ENCODE measurements at regions not wholly inside any gene's neighbourhood (a gene's known extent, or its start where the extent isn't known, plus 50 kb on each side); places are given as distances from the start of the nearest gene placed in this dataset.

GRCh38 chr7:89401099-89401498 lies 605.6 kb upstream of the TEX47 start:
- TF ChIP-seq CTCF (IDR thresholded peaks at IDR 0.05; ENCODE audit: unreplicated experiment in 3 of 3) = no peak
- no peaks in the 10 kb centered on the region for H3K27me3 Mint-ChIP-seq (ENCODE audit: low read depth)
- H3K9me3 Mint-ChIP-seq = peaks cover 4% of the 10 kb centered on the region
- peak overlapping the region in 2 of 3 experiments; percentile 14 to 24 for H3K27ac Mint-ChIP-seq
- peaks cover 12% of the 10 kb centered on the region for H3K4me1 Mint-ChIP-seq
- H3K4me3 Mint-ChIP-seq = no peak overlapping the region
- H3K36me3 Mint-ChIP-seq (ENCODE audit: low read depth) = no peaks in the 10 kb centered on the region

- Mint-ChIP-seq H3K27me3 (ENCODE audit: low read depth) (no peaks in the 10 kb centered on the region), H3K4me3 (no peak overlapping the region), H3K27ac (peak overlapping the region; percentile 24 to 77 (median 39)), H3K36me3 (ENCODE audit: low read depth) (no peaks in the 10 kb centered on the region), H3K4me1 (peaks cover 12% of the 10 kb centered on the region), H3K9me3 (peaks cover 4% of the 10 kb centered on the region)
- no peak for TF ChIP-seq CTCF (IDR thresholded peaks at IDR 0.05; ENCODE audit: unreplicated experiment in 3 of 3)
Observed at GRCh38 chr7:89401690-89402089, 606.2 kb upstream of the TEX47 start.

- Mint-ChIP-seq H3K9me3 (peaks cover 3% of the 10 kb centered on the region), H3K27me3 (ENCODE audit: low read depth) (no peaks in the 10 kb centered on the region), H3K4me1 (no peaks in the 10 kb centered on the region), H3K36me3 (ENCODE audit: low read depth) (no peaks in the 10 kb centered on the region), H3K4me3 (no peak overlapping the region), H3K27ac (no peak overlapping the region)
- TF ChIP-seq CTCF (IDR thresholded peaks at IDR 0.05; ENCODE audit: unreplicated experiment in 3 of 3) = no peak
Observed at GRCh38 chr7:89451911-89452310, 656.4 kb upstream of the TEX47 start.

GRCh38 chr7:89456556-89456955 lies 661.0 kb upstream of the TEX47 start:
- TF ChIP-seq CTCF (IDR thresholded peaks at IDR 0.05; ENCODE audit: unreplicated experiment in 3 of 3) = no peak
- Mint-ChIP-seq H3K4me3 (no peak overlapping the region), H3K4me1 (no peaks in the 10 kb centered on the region), H3K27me3 (ENCODE audit: low read depth) (no peaks in the 10 kb centered on the region), H3K36me3 (ENCODE audit: low read depth) (no peaks in the 10 kb centered on the region), H3K9me3 (peaks cover 6% of the 10 kb centered on the region), H3K27ac (no peak overlapping the region)

- no peak for TF ChIP-seq CTCF (IDR thresholded peaks at IDR 0.05; ENCODE audit: unreplicated experiment in 3 of 3)
- no peaks in the 10 kb centered on the region for H3K36me3 Mint-ChIP-seq (ENCODE audit: low read depth)
- H3K4me1 Mint-ChIP-seq = no peaks in the 10 kb centered on the region
- no peak overlapping the region for H3K4me3 Mint-ChIP-seq
- no peaks in the 10 kb centered on the region for H3K27me3 Mint-ChIP-seq (ENCODE audit: low read depth)
- peaks cover 6% of the 10 kb centered on the region for H3K9me3 Mint-ChIP-seq
- H3K27ac Mint-ChIP-seq = no peak overlapping the region
Observed at GRCh38 chr7:89458114-89458513, 662.6 kb upstream of the TEX47 start.

GRCh38 chr7:89474456-89474855 lies 678.9 kb upstream of the TEX47 start:
- H3K27ac Mint-ChIP-seq = no peak overlapping the region
- H3K27me3 Mint-ChIP-seq (ENCODE audit: low read depth) = no peaks in the 10 kb centered on the region
- H3K36me3 Mint-ChIP-seq (ENCODE audit: low read depth) = no peaks in the 10 kb centered on the region
- H3K4me3 Mint-ChIP-seq = no peak overlapping the region
- peaks cover 4% of the 10 kb centered on the region for H3K9me3 Mint-ChIP-seq
- H3K4me1 Mint-ChIP-seq = no peaks in the 10 kb centered on the region
- no peak for TF ChIP-seq CTCF (IDR thresholded peaks at IDR 0.05; ENCODE audit: unreplicated experiment in 3 of 3)

All from nephron (organoid).